Neural progenitor cell (in vitro differentiated cells): ENCODE measurements at regions not wholly inside any gene's neighbourhood (a gene's known extent, or its start where the extent isn't known, plus 50 kb on each side); places are given as distances from the start of the nearest gene placed in this dataset.

Source experiments
- DNase-seq: peaks from one replicate; pipeline ENCODE4 v3.0.0-alpha.2; 2016; ENCODE audit warnings: low spot score
- H2AFZ ChIP-seq: fragments of 200-600 bp; sonication (generic); replicated peaks from 2 replicates; pipeline ENCODE4 v1.6.1; 2016; ENCODE audit warnings: antibody characterized with exemption
- H3F3A ChIP-seq: fragments of 200-600 bp; sonication (generic); 2 replicates; pipeline ENCODE4 v1.6.1; 2016; ENCODE audit warnings: antibody characterized with exemption, low read depth
- H3K27ac ChIP-seq: fragments of 200-600 bp; sonication (generic); 2 replicates; pipeline ENCODE4 v1.5.1; 2016; ENCODE audit warnings: mild to moderate bottlenecking
- H3K27me3 ChIP-seq: fragments of 200-600 bp; sonication (generic); 2 replicates; pipeline ENCODE4 v1.6.1; 2016; ENCODE audit warnings: mild to moderate bottlenecking, moderate library complexity
- H3K36me3 ChIP-seq: fragments of 200-600 bp; sonication (generic); 2 replicates; pipeline ENCODE4 v1.5.1; 2016
- H3K4me1 ChIP-seq: fragments of 200-600 bp; sonication (generic); 2 replicates; pipeline ENCODE4 v1.6.1; 2016; ENCODE audit warnings: mixed run types
- H3K4me2 ChIP-seq: fragments of 200-600 bp; sonication (generic); 2 replicates; pipeline ENCODE4 v1.6.1; 2016
- H3K4me3 ChIP-seq: fragments of 200-600 bp; sonication (generic); 2 replicates; pipeline ENCODE4 v1.5.1; 2016
- H3K79me2 ChIP-seq: fragments of 200-600 bp; sonication (generic); 2 replicates; pipeline ENCODE4 v1.6.1; 2016; ENCODE audit warnings: low read depth
- H3K9ac ChIP-seq: fragments of 200-600 bp; sonication (generic); 2 replicates; pipeline ENCODE4 v1.6.1; 2016
- H3K9me3 ChIP-seq: fragments of 200-600 bp; sonication (generic); 2 replicates; pipeline ENCODE4 v1.5.1; 2016; ENCODE audit warnings: low read depth
- H4K20me1 ChIP-seq: fragments of 200-600 bp; sonication (generic); 2 replicates; pipeline ENCODE4 v1.6.1; 2016; ENCODE audit warnings: low read depth
- H3K27ac Mint-ChIP-seq: 3 replicates; pipeline ENCODE4 v1.8.0; 2021; ENCODE audit warnings: mixed read lengths
- H3K27me3 Mint-ChIP-seq: 2 replicates; pipeline ENCODE4 v1.8.0; 2022; ENCODE audit warnings: low read depth, mild to moderate bottlenecking, inconsistent platforms, moderate library complexity, mixed read lengths; ENCODE audit not compliant: insufficient read depth
- H3K36me3 Mint-ChIP-seq: 3 replicates; pipeline ENCODE4 v1.8.0; 2021; ENCODE audit warnings: mixed read lengths
- H3K4me1 Mint-ChIP-seq: 3 replicates; pipeline ENCODE4 v1.8.0; 2021; ENCODE audit warnings: mixed read lengths
- H3K4me3 Mint-ChIP-seq: 3 replicates; pipeline ENCODE4 v1.8.0; 2021; ENCODE audit warnings: mild to moderate bottlenecking, moderate library complexity, mixed read lengths
- H3K9me3 Mint-ChIP-seq: 3 replicates; pipeline ENCODE4 v1.8.0; 2020; ENCODE audit warnings: mixed read lengths
- EZH2 ChIP-seq: fragments of 200-600 bp; sonication (generic); IDR thresholded peaks from 2 replicates; pipeline ENCODE4 v1.6.1; 2017; ENCODE audit warnings: antibody characterized with exemption, mild to moderate bottlenecking, moderate library complexity
- EZH2phosphoT487 ChIP-seq: fragments of 200-600 bp; sonication (generic); IDR thresholded peaks from 2 replicates; pipeline ENCODE4 v1.6.1; 2017; ENCODE audit warnings: antibody characterized with exemption
- TF ChIP-seq, protein P1 (sequence below): fragments of 200-600 bp; sonication (generic); IDR thresholded peaks from 2 replicates; pipeline ENCODE4 v1.5.1; 2017; ENCODE audit warnings: antibody characterized with exemption, mild to moderate bottlenecking

GRCh38 chr3:34073111-34073510, 274.7 kb downstream of the PDCD6IP start:
- H3K27ac ChIP-seq: no peak overlapping the region
- peaks cover 9% of the 10 kb centered on the region for H3K27me3 Mint-ChIP-seq
- H3K9ac ChIP-seq: no peak overlapping the region
- H3K4me1 ChIP-seq: peaks cover 46% of the 10 kb centered on the region
- H3K27ac Mint-ChIP-seq: no peak overlapping the region
- no peak for DNase-seq
- no peaks in the 10 kb centered on the region for H3K36me3 ChIP-seq
- no peaks in the 10 kb centered on the region for H3K9me3 ChIP-seq
- H3F3A ChIP-seq: peaks cover 18% of the 10 kb centered on the region
- H4K20me1 ChIP-seq: no peaks in the 10 kb centered on the region
- H3K9me3 Mint-ChIP-seq: peaks cover 8% of the 10 kb centered on the region
- H3K4me1 Mint-ChIP-seq: peaks cover 57% of the 10 kb centered on the region
- H2AFZ ChIP-seq: no peak overlapping the region
- TF ChIP-seq EZH2 (no peak), EZH2phosphoT487 (no peak)
- TF ChIP-seq, protein P1, sequence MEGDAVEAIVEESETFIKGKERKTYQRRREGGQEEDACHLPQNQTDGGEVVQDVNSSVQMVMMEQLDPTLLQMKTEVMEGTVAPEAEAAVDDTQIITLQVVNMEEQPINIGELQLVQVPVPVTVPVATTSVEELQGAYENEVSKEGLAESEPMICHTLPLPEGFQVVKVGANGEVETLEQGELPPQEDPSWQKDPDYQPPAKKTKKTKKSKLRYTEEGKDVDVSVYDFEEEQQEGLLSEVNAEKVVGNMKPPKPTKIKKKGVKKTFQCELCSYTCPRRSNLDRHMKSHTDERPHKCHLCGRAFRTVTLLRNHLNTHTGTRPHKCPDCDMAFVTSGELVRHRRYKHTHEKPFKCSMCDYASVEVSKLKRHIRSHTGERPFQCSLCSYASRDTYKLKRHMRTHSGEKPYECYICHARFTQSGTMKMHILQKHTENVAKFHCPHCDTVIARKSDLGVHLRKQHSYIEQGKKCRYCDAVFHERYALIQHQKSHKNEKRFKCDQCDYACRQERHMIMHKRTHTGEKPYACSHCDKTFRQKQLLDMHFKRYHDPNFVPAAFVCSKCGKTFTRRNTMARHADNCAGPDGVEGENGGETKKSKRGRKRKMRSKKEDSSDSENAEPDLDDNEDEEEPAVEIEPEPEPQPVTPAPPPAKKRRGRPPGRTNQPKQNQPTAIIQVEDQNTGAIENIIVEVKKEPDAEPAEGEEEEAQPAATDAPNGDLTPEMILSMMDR: no peak
- no peak overlapping the region for H3K4me3 Mint-ChIP-seq
- no peaks in the 10 kb centered on the region for H3K79me2 ChIP-seq
- H3K4me2 ChIP-seq: peak overlapping the region; percentile 1
- no peak overlapping the region for H3K4me3 ChIP-seq
- H3K27me3 ChIP-seq: no peaks in the 10 kb centered on the region
- no peaks in the 10 kb centered on the region for H3K36me3 Mint-ChIP-seq

- peaks cover 65% of the 10 kb centered on the region for H3K4me1 Mint-ChIP-seq
- Histone ChIP-seq H3K4me3 (no peak overlapping the region), H3K4me1 (peaks cover 41% of the 10 kb centered on the region), H3F3A (peaks cover 12% of the 10 kb centered on the region), H2AFZ (no peak overlapping the region), H3K9me3 (no peaks in the 10 kb centered on the region), H3K4me2 (peak overlapping the region; percentile 1), H3K27ac (no peak overlapping the region), H3K36me3 (no peaks in the 10 kb centered on the region), H4K20me1 (no peaks in the 10 kb centered on the region), H3K79me2 (no peaks in the 10 kb centered on the region), H3K27me3 (no peaks in the 10 kb centered on the region), H3K9ac (no peak overlapping the region)
- H3K36me3 Mint-ChIP-seq: no peaks in the 10 kb centered on the region
- peaks cover 8% of the 10 kb centered on the region for H3K9me3 Mint-ChIP-seq
- H3K27me3 Mint-ChIP-seq: peaks cover 9% of the 10 kb centered on the region
- H3K4me3 Mint-ChIP-seq: no peak overlapping the region
- DNase-seq: no peak
- no peak for TF ChIP-seq EZH2phosphoT487
- TF ChIP-seq, protein P1: no peak
- TF ChIP-seq EZH2: no peak
- H3K27ac Mint-ChIP-seq: no peak overlapping the region
These were observed 275.5 kb downstream of the PDCD6IP start for GRCh38 chr3:34073961-34074360.

GRCh38 chr3:34075975-34076374, 277.5 kb downstream of the PDCD6IP start:
- Mint-ChIP-seq H3K4me3 (no peak overlapping the region), H3K27ac (no peak overlapping the region), H3K36me3 (no peaks in the 10 kb centered on the region), H3K27me3 (peaks cover 12% of the 10 kb centered on the region), H3K9me3 (peaks cover 9% of the 10 kb centered on the region), H3K4me1 (peaks cover 55% of the 10 kb centered on the region)
- no peak overlapping the region for H2AFZ ChIP-seq
- H4K20me1 ChIP-seq: no peaks in the 10 kb centered on the region
- H3F3A ChIP-seq: peaks cover 12% of the 10 kb centered on the region
- no peak overlapping the region for H3K9ac ChIP-seq
- H3K4me2 ChIP-seq: no peak overlapping the region
- H3K27ac ChIP-seq: no peak overlapping the region
- TF ChIP-seq EZH2: no peak
- TF ChIP-seq, protein P1: no peak
- TF ChIP-seq EZH2phosphoT487: no peak
- no peaks in the 10 kb centered on the region for H3K27me3 ChIP-seq
- no peaks in the 10 kb centered on the region for H3K36me3 ChIP-seq
- H3K9me3 ChIP-seq: no peaks in the 10 kb centered on the region
- H3K79me2 ChIP-seq: no peaks in the 10 kb centered on the region
- peaks cover 36% of the 10 kb centered on the region for H3K4me1 ChIP-seq
- no peak overlapping the region for H3K4me3 ChIP-seq
- no peak for DNase-seq
